Vagina (tissue), 2 donors: ENCODE measurements at regions not wholly inside any gene's neighbourhood (a gene's known extent, or its start where the extent isn't known, plus 50 kb on each side); places are given as distances from the start of the nearest gene placed in this dataset.
"Not testable (repeated sequence)": the region's sequence is repeated elsewhere in the genome, so short reads cannot be mapped to it uniquely, and the experiment has no call there.

Experiments used
- POLR2A ChIP-seq, 2 donors: fragments of 450-650 bp; IDR thresholded peaks; one replicate each; pipeline ENCODE4 v1.6.1; 2017; ENCODE audit warnings: antibody characterized with exemption in 2 of 2, mild to moderate bottlenecking in 2 of 2, moderate library complexity in 2 of 2
- TF ChIP-seq, protein P1 (sequence below), 3 experiments: fragments of 450-650 bp in 2 of 3; fragments of 200-600 bp in 1 of 3; sonication (generic) in 1 of 3; IDR thresholded peaks; one replicate each; pipeline ENCODE4 v1.5.1; 2017 to 2019; ENCODE audit warnings: antibody characterized with exemption in 3 of 3, mild to moderate bottlenecking in 2 of 3, moderate library complexity in 2 of 3

DNA sequence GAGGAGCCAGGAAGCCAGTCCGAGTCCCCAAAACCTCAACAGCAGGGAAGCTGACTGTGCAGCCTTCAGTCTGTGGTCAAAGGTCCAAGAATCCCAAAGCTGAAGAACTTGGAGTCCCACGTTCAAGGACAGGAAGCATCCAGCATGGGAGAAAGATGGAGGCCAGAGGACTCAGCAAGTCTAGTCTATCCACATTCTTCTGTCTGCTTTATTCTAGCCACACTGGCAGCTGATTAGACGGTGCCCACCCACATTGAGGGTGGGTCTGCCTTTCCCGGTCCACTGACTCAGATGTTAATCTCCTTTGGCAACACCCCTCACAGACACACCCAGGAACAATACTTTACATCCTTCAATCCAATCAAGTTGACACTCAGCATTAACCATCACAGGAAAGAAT, 456.5 kb upstream of the TMEM132C start:
- not testable (repeated sequence) for TF ChIP-seq POLR2A (IDR thresholded peaks at IDR 0.05)
- TF ChIP-seq, protein P1, sequence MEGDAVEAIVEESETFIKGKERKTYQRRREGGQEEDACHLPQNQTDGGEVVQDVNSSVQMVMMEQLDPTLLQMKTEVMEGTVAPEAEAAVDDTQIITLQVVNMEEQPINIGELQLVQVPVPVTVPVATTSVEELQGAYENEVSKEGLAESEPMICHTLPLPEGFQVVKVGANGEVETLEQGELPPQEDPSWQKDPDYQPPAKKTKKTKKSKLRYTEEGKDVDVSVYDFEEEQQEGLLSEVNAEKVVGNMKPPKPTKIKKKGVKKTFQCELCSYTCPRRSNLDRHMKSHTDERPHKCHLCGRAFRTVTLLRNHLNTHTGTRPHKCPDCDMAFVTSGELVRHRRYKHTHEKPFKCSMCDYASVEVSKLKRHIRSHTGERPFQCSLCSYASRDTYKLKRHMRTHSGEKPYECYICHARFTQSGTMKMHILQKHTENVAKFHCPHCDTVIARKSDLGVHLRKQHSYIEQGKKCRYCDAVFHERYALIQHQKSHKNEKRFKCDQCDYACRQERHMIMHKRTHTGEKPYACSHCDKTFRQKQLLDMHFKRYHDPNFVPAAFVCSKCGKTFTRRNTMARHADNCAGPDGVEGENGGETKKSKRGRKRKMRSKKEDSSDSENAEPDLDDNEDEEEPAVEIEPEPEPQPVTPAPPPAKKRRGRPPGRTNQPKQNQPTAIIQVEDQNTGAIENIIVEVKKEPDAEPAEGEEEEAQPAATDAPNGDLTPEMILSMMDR (IDR thresholded peaks at IDR 0.05): not testable (repeated sequence)
